LNCaP clone FGC (cell line): ENCODE measurements at regions not wholly inside any gene's neighbourhood (a gene's known extent, or its start where the extent isn't known, plus 50 kb on each side); places are given as distances from the start of the nearest gene placed in this dataset.

Experiments used
- DNase-seq: peaks from one replicate; pipeline ENCODE4 v3.0.0-alpha.2; 2011; ENCODE audit warnings: low read depth
- H3K4me3 ChIP-seq: 2 replicates; pipeline ENCODE4 v1.5.1; 2011; ENCODE audit warnings: mild to moderate bottlenecking, low read depth, low read length, control low read depth
- TF ChIP-seq, protein P1 (sequence below): IDR thresholded peaks from 2 replicates; pipeline ENCODE4 v1.5.1; 2012; ENCODE audit warnings: mild to moderate bottlenecking; ENCODE audit not compliant: control insufficient read depth, insufficient read depth; ENCODE audit errors: extremely low read depth

DNA sequence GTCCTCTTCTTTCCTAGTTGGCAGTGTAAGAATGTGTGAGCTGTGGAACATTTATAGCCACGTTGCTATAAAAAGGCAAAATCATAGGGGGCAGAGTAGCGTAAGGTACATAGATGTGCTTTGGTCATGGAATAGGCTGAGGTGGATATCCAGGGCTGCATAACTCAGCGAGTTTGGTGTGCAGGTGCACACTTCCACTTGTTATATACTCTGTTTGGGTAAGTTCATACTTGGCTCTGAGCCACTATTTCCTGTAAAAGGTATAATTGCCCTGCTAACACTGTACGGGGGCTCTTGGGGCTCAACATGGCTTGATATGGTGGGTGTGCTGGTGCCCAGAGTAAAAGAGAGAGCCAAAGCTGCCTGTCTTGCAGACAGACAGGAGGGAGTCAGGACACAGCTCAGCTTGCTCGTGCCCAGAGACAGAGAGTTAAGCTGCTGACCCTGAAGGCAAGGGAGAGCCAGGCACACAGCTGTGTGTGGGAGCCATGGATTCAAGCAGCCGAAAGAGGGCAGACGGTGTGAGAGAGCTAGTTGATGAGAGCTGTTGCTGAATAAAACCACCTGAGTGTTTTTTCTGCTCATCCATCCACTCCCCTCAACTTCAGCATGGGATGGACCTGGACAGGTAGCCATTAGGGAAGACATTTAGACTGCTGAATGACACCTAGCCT, 126.7 kb downstream of the DKK1 start:
- H3K4me3 ChIP-seq: no peak overlapping the region
- no peak for DNase-seq
- TF ChIP-seq, protein P1, sequence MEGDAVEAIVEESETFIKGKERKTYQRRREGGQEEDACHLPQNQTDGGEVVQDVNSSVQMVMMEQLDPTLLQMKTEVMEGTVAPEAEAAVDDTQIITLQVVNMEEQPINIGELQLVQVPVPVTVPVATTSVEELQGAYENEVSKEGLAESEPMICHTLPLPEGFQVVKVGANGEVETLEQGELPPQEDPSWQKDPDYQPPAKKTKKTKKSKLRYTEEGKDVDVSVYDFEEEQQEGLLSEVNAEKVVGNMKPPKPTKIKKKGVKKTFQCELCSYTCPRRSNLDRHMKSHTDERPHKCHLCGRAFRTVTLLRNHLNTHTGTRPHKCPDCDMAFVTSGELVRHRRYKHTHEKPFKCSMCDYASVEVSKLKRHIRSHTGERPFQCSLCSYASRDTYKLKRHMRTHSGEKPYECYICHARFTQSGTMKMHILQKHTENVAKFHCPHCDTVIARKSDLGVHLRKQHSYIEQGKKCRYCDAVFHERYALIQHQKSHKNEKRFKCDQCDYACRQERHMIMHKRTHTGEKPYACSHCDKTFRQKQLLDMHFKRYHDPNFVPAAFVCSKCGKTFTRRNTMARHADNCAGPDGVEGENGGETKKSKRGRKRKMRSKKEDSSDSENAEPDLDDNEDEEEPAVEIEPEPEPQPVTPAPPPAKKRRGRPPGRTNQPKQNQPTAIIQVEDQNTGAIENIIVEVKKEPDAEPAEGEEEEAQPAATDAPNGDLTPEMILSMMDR: no peak

- DNase-seq: no peak
- TF ChIP-seq, protein P1: no peak
- no peak overlapping the region for H3K4me3 ChIP-seq
These were observed 128.5 kb downstream of the DKK1 start for GRCh38 chr10:52442576-52442975.

- H3K4me3 ChIP-seq: no peak overlapping the region
- TF ChIP-seq, protein P1: no peak
- peak; percentile 58 for DNase-seq
These were observed 129.6 kb downstream of the DKK1 start for GRCh38 chr10:52443419-52444388.

- DNase-seq: no peak
- no peak overlapping the region for H3K4me3 ChIP-seq
- TF ChIP-seq, protein P1: no peak
These were observed 132.3 kb downstream of the DKK1 start for GRCh38 chr10:52446391-52446790.

GRCh38 chr10:52447931-52448353, 133.9 kb downstream of the DKK1 start:
- no peak for DNase-seq
- H3K4me3 ChIP-seq: no peak overlapping the region
- TF ChIP-seq, protein P1: no peak

- H3K4me3 ChIP-seq: no peak overlapping the region
- TF ChIP-seq, protein P1: no peak
- DNase-seq: no peak
These were observed 136.7 kb downstream of the DKK1 start for GRCh38 chr10:52450762-52451291.
